HL-60 (cell line): ENCODE measurements at regions not wholly inside any gene's neighbourhood (a gene's known extent, or its start where the extent isn't known, plus 50 kb on each side); places are given as distances from the start of the nearest gene placed in this dataset.

Experiments
- CTCF ChIP-seq: IDR thresholded peaks from one replicate; pipeline ENCODE4 v1.5.1; 2011; ENCODE audit warnings: low read length, control low read depth, inconsistent platforms; ENCODE audit not compliant: insufficient read depth
- GABPA ChIP-seq: IDR thresholded peaks from 2 replicates; pipeline ENCODE4 v1.6.1; 2012; ENCODE audit warnings: low read depth
- POLR2AphosphoS5 ChIP-seq: IDR thresholded peaks from 2 replicates; pipeline ENCODE4 v1.6.1; 2012; ENCODE audit warnings: low read depth
- REST ChIP-seq: IDR thresholded peaks from 2 replicates; pipeline ENCODE4 v1.6.1; 2012; ENCODE audit warnings: low read depth; ENCODE audit not compliant: insufficient replicate concordance
- SPI1 ChIP-seq: IDR thresholded peaks from 2 replicates; pipeline ENCODE4 v1.6.1; 2012; ENCODE audit warnings: low read depth, mild to moderate bottlenecking, borderline replicate concordance

GRCh38 chr11:32039149-32039548 is 51.7 kb upstream of the RCN1 start:
- TF ChIP-seq CTCF: no peak
- no peak for TF ChIP-seq GABPA
- TF ChIP-seq POLR2AphosphoS5: no peak
- TF ChIP-seq REST: no peak
- no peak for TF ChIP-seq SPI1
